DMS53 (cell line): ENCODE measurements at regions not wholly inside any gene's neighbourhood (a gene's known extent, or its start where the extent isn't known, plus 50 kb on each side); places are given as distances from the start of the nearest gene placed in this dataset.
"Not testable (repeated sequence)": the region's sequence is repeated elsewhere in the genome, so short reads cannot be mapped to it uniquely, and the experiment has no call there.

Experiments used
- DNase-seq: peaks from one replicate; lab custom pipeline; 2025; lab: John Stamatoyannopoulos, UW

- not testable (repeated sequence) for DNase-seq
These were observed 270.0 kb downstream of the MEX3B start for GRCh38 chr15:81775779-81776178.

DNA sequence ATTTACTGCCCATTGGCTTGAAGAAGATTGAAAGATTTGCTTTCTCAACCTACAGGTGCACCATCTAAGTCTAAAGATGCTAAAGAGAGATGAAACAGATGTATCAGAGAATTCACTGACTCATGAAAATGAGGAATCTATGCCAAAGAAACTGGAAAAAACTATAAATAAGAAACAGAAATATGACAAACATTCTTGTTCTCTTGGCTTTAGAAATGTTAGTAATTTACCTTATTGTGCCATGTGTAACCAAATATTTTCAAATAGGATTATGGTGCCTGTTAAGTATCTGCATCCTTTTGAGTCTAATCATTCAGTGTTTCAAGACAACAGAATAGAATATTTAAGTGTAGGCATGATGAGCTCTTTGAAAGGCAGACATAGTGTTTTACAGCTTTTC lies 271.5 kb downstream of the MEX3B start:
- DNase-seq = no peak

DNA sequence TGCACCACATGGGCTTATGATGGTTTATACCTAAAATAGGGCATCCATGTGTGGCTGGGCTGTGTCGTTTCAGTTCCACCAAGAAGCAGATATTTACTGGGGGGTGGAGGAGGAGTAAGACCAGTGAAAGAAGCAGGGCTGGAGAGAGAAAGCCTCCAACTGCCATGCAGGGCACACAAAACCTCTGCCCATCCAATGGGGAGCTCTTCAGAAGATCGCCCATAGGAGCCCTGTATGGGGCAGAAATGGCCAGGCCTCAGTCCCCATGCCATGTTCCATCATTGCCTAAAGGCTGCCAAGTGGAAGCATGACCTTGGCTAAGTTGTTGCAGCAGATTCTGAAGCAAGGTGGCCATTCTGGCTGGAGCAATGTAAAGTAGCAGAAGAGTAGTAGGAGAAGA lies 277.0 kb downstream of the MEX3B start:
- DNase-seq = no peak

DNA sequence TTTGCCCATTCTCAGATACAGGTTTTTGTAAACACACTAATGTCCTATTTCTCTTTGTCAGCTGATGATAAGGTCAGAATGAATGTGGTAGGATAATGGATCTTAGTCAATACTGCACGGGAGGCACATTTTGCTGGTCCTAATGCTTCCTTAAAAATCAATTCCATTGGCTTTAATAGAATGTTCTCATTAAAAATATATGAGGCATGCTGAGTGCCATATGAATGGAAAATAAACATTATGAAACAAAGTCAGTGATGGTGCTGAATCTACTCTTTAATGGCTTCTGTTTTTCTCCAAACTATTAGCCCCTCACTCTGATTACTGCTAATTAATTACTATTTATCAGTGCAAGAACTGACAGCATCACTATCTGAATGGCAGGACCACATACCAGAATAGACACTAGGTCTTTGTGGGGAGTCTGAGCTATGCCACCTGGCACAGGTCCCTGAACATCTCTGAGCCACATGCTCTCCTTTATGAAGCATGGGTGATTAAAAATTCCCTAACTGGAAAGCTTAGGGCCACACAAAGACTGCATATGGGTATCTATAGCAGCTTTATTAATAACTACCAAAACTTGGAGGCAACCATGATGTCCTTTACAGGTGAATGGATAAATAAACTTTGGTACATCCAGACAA lies 278.9 kb downstream of the MEX3B start:
- no peak for DNase-seq

DNA sequence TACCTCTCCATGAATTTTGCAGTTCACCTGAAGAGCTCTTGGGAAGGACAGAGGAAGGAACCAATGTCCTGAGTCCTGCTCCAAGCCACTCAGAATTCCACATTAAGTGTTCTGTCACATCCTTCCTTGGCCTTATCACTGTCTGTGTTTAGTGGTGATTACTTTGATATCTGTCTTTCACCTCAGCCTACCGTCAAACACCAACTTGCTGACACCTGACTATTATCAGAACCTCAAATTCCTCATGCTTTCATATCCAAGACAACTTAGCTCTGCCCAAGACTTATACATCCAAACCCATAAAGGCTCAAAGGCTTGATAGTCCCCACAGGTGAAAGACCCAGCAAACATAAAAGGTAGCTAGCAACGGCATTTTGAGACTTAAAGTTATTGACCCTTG lies 280.0 kb downstream of the MEX3B start:
- no peak for DNase-seq

DNA sequence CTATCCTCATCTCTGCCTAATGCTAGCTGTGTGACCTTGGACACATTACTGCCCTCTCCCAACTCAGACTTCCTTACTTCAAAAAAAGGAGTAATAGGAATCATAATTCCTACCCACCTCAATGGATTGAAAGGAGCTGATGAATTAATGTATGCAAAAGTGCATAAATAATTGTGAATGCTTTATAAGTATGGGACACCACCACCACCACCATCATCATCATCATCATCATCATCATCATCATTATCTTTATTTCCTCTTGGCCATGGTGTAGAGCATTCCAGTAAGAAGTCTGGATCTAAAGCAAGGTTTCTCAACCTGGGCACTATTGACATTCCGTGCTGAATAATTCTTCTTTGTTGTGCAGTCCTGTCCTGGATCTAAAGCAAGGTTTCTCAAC lies 282.5 kb downstream of the MEX3B start:
- no peak for DNase-seq

DNA sequence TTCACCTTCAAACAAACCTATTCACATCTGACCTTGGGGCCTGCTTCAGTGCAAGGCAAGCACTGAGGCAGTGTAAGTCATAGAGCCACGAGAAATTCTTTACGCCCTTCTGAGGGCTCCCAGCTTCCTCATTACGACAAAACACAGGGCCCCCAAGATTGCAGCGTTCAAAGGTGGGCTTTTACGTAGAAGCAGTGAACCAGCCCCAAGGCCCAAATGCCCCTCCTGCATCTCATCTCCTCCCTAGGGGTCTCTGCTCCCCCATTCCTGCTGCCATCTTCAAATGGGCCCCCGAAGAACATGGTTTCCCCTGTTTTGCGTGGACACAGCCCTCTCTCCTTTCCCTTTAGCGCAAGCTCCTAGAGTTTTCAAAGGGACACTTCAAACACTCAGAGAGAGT lies 285.1 kb downstream of the MEX3B start:
- DNase-seq = no peak

- DNase-seq = no peak
These were observed 287.0 kb downstream of the MEX3B start for GRCh38 chr15:81758818-81759284.

GRCh38 chr15:81755626-81756025 lies 290.2 kb downstream of the MEX3B start:
- no peak for DNase-seq

GRCh38 chr15:81754078-81754477 lies 291.7 kb downstream of the MEX3B start:
- DNase-seq = no peak

- DNase-seq = peak; percentile 51
These were observed 292.8 kb downstream of the MEX3B start for GRCh38 chr15:81752974-81753373.

DNA sequence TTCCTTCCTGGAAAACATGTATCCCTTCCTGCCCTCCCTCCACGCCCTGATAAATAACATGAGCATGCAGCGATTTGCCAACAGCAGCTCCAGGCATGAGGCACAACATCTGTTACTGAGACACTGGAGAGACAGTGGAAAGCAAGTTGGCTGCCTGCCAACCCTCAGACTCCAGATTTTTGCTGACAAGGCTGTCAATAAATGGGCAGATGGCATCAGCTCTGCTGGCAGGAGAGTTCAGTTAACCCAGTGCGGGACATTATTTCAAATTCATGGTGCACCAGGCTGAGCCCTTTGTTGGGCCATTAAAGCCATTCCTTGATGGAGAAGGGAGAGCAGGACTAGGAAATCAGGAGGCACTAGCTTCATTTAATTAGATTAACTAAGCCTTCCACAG lies 293.3 kb downstream of the MEX3B start:
- peak; percentile 88 for DNase-seq

GRCh38 chr15:81751816-81752545 lies 293.8 kb downstream of the MEX3B start:
- no peak for DNase-seq

- no peak for DNase-seq
These were observed 294.6 kb downstream of the MEX3B start for GRCh38 chr15:81751256-81751655.

GRCh38 chr15:81749716-81750375 lies 296.0 kb downstream of the MEX3B start:
- no peak for DNase-seq

GRCh38 chr15:81747482-81747881 lies 298.3 kb downstream of the MEX3B start:
- peak; percentile 24 for DNase-seq

DNA sequence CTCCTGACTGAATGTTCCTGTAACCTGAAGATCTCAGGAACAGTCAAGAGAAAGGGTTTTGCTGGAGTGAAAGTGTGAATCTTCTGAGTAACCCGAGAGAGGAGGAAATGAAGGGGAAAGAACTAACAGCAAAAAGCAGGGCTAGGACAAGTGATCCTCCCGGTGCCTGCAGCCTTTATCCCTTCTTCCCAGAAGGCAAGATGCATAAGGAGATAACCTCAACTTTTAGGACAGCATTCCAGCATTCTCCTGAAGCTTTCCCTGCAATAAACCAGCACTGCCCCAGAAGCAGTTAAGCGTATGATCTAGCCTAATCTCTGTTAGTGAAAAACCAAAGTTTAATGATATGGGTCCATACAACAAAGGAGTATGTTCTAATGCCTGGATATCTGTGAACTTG lies 298.8 kb downstream of the MEX3B start:
- no peak for DNase-seq

- no peak for DNase-seq
These were observed 301.5 kb downstream of the MEX3B start for GRCh38 chr15:81744364-81744763.

DNA sequence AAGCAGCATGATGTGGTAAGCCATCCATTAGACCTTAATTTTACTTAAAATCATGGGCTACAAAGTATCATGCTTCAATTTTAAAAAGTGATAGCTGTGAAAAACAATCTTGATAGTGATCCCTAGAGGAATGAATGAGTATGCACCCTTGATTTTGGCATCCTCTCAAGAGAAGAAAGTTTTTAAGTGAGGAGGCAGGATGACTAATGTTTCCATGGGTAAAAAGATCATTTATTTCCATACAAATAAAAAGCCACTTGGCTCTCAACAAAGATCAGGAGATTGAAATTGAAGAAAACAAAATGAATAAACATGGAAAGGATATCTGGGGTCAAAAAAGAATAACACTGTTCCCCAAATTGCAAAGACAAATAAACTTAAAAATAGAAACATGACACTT lies 305.4 kb downstream of the MEX3B start:
- DNase-seq = no peak

DNA sequence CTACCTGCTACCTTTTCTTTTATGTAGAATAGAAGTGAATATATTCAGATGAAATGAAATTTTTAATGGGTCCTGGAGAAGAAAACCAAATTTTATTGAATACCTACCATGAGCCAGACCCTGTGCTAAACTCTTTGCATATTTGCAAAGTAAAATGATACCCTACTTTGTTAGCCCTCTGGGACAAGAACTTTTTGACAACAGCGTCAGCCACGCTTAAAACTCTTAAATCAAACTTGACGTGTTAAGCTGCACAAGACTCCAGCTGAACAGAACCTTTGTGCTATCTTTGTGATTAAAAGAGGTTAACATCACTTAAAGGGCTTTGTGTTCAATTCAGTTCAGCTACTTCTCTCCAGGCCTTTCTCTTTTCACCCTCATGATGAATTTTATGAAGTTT lies 316.5 kb downstream of the MEX3B start:
- DNase-seq = no peak

DNA sequence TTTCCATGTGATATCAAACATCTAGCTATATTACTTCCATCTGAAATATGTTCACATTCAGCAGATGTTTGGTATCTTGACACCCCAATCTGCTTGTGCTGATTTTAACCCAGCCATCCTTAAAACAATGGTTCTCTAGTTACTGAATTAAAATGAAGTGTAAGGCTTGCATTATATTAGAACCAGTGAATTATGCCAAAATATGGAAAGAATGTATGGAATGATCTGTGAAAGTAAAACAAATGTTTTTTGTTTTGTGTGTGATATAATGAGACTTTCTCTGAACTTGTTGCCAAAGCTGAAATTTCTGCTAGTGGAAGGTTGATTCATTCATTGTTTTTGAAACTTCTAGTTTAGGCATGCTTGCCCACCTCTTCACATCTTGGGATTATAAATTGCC lies 317.1 kb downstream of the MEX3B start:
- no peak for DNase-seq

- DNase-seq = no peak
These were observed 320.2 kb downstream of the MEX3B start for GRCh38 chr15:81725590-81725989.

GRCh38 chr15:81724536-81724935 lies 321.3 kb downstream of the MEX3B start:
- no peak for DNase-seq
